SK-N-SH (cell line): ENCODE measurements at regions not wholly inside any gene's neighbourhood (a gene's known extent, or its start where the extent isn't known, plus 50 kb on each side); places are given as distances from the start of the nearest gene placed in this dataset.

Source experiments
- CTCF ChIA-PET: fragments of 300-600, 350-600 bp; formaldehyde crosslinking; extraction: SDS; loops from one replicate; lab custom pipeline; 2021; lab: Yijun Ruan, JAX
- POLR2A ChIA-PET: fragments of 350-600 bp; sonication (Branson Sonifier 250); formaldehyde crosslinking; extraction: SDS; loops from one replicate; lab custom pipeline; 2020; ENCODE audit warnings: antibody characterized with exemption, inconsistent platforms; lab: Yijun Ruan, JAX
- DNase-seq: peaks from one replicate; pipeline ENCODE4 v3.0.0; 2012
- H2AFZ ChIP-seq: fragments of 200-600 bp; sonication (generic); 2 replicates; pipeline ENCODE4 v1.8.1; 2016; ENCODE audit warnings: antibody characterized with exemption, mild to moderate bottlenecking, low read depth
- H3F3A ChIP-seq: fragments of 200-600 bp; sonication (generic); replicated peaks from 2 replicates; pipeline ENCODE3; 2016; ENCODE audit warnings: antibody characterized with exemption, mild to moderate bottlenecking; ENCODE audit not compliant: insufficient read depth
- H3K27ac ChIP-seq, 2 experiments: fragments of 200-500 bp in 1 of 2; fragments of 200-600 bp in 1 of 2; sonication (Bioruptor generic) in 1 of 2; sonication (generic), shearing (Covaris generic) in 1 of 2; 2 replicates each; pipeline versions ENCODE4 v1.5.1 to v1.6.1; 2014 to 2016; ENCODE audit warnings: low read depth in 2 of 2, inconsistent platforms in 1 of 2, low read length in 1 of 2, mild to moderate bottlenecking in 1 of 2, mixed read lengths in 1 of 2
- H3K27me3 ChIP-seq: fragments of 200-600 bp; sonication (generic), shearing (Covaris generic); 2 replicates; pipeline ENCODE4 v1.6.1; 2016; ENCODE audit warnings: mixed run types; ENCODE audit not compliant: insufficient read depth
- H3K36me3 ChIP-seq, 2 experiments: fragments of 200-500 bp in 1 of 2; fragments of 200-600 bp in 1 of 2; sonication (Bioruptor generic) in 1 of 2; sonication (generic) in 1 of 2; replicated peaks in 1 of 2; 2 replicates each; pipeline versions ENCODE3 to v1.5.1; 2014 to 2016; ENCODE audit warnings: low read length in 1 of 2, mild to moderate bottlenecking in 1 of 2; ENCODE audit not compliant: insufficient read depth in 2 of 2, control insufficient read depth in 1 of 2
- H3K4me1 ChIP-seq, 2 experiments: fragments of 200-500 bp in 1 of 2; fragments of 200-600 bp in 1 of 2; sonication (Bioruptor generic) in 1 of 2; sonication (generic), shearing (Covaris generic) in 1 of 2; 2 replicates each; pipeline versions ENCODE4 v1.5.1 to v1.6.1; 2014 to 2016; ENCODE audit warnings: low read depth in 1 of 2, low read length in 1 of 2, mixed run types in 1 of 2; ENCODE audit not compliant: insufficient read depth in 2 of 2, control insufficient read depth in 1 of 2
- H3K4me2 ChIP-seq: fragments of 200-600 bp; sonication (generic), shearing (Covaris generic); 2 replicates; pipeline ENCODE4 v1.6.1; 2017; ENCODE audit warnings: mixed run types
- H3K4me3 ChIP-seq, 2 experiments: fragments of 200-500 bp in 1 of 2; fragments of 200-600 bp in 1 of 2; sonication (Bioruptor generic) in 1 of 2; sonication (generic), shearing (Covaris generic) in 1 of 2; 2 replicates each; pipeline versions ENCODE4 v1.5.1 to v1.8.1; 2014 to 2016; ENCODE audit warnings: low read depth in 2 of 2, inconsistent platforms in 1 of 2, low read length in 1 of 2, mild to moderate bottlenecking in 1 of 2, mixed read lengths in 1 of 2, moderate library complexity in 1 of 2
- H3K79me2 ChIP-seq: fragments of 200-600 bp; sonication (generic); 2 replicates; pipeline ENCODE4 v1.8.1; 2017; ENCODE audit warnings: mild to moderate bottlenecking; ENCODE audit not compliant: insufficient read depth
- H3K9ac ChIP-seq: fragments of 200-600 bp; sonication (generic); 2 replicates; pipeline ENCODE4 v1.6.1; 2017; ENCODE audit warnings: mixed run types
- H3K9me2 ChIP-seq: fragments of 200-600 bp; sonication (generic); 2 replicates; pipeline ENCODE4 v1.6.1; 2017; ENCODE audit warnings: mixed run types
- H3K9me3 ChIP-seq: fragments of 200-600 bp; sonication (generic); 2 replicates; pipeline ENCODE4 v1.6.1; 2017; ENCODE audit warnings: mixed run types, mild to moderate bottlenecking, moderate library complexity
- H4K20me1 ChIP-seq: fragments of 200-600 bp; sonication (generic); 2 replicates; pipeline ENCODE4 v1.6.1; 2017; ENCODE audit warnings: mild to moderate bottlenecking, mixed run types; ENCODE audit not compliant: insufficient read depth
- EZH2phosphoT487 ChIP-seq: fragments of 200-600 bp; sonication (generic); IDR thresholded peaks from 2 replicates; pipeline ENCODE4 v1.6.1; 2017; ENCODE audit warnings: low read depth, mixed run types, mild to moderate bottlenecking, antibody characterized with exemption, moderate library complexity, borderline replicate concordance
- FOXM1 ChIP-seq: IDR thresholded peaks from 2 replicates; pipeline ENCODE4 v1.4.0; 2012; ENCODE audit warnings: low read depth, mild to moderate bottlenecking
- GATA2 ChIP-seq: sonication (generic); formaldehyde crosslinking; IDR thresholded peaks from 2 replicates; pipeline ENCODE4 v1.5.0; 2020; ENCODE audit warnings: mild to moderate bottlenecking, missing genetic modification reagents
- MAX ChIP-seq: IDR thresholded peaks from 2 replicates; pipeline ENCODE4 v1.4.0; 2012; ENCODE audit warnings: low read depth
- MXI1 ChIP-seq: IDR thresholded peaks from 2 replicates; pipeline ENCODE4 v1.6.1; 2012; ENCODE audit warnings: mild to moderate bottlenecking, low read depth, low read length, improper control_type of control experiment
- NRF1 ChIP-seq: IDR thresholded peaks from 2 replicates; pipeline ENCODE4 v1.6.1; 2012; ENCODE audit warnings: low read depth, mild to moderate bottlenecking, low read length
- PBX3 ChIP-seq: IDR thresholded peaks from 2 replicates; pipeline ENCODE4; 2012
- RAD21 ChIP-seq: IDR thresholded peaks from 2 replicates; pipeline ENCODE4 v1.6.1; 2012; ENCODE audit warnings: mild to moderate bottlenecking, low read length
- REST ChIP-seq: IDR thresholded peaks from 2 replicates; pipeline ENCODE4 v1.6.1; 2012; ENCODE audit warnings: mild to moderate bottlenecking, low read depth, low read length, moderate library complexity
- SMC3 ChIP-seq: IDR thresholded peaks from 2 replicates; pipeline ENCODE4 v1.6.1; 2012; ENCODE audit warnings: low read depth, low read length, improper control_type of control experiment
- TAF1 ChIP-seq: IDR thresholded peaks from 2 replicates; pipeline ENCODE4 v1.6.1; 2012; ENCODE audit warnings: low read depth, mild to moderate bottlenecking, low read length, moderate library complexity, borderline replicate concordance
- TCF12 ChIP-seq: IDR thresholded peaks from 2 replicates; pipeline ENCODE4 v1.4.0; 2012
- TEAD4 ChIP-seq: IDR thresholded peaks from 2 replicates; pipeline ENCODE4 v1.4.0; 2012; ENCODE audit warnings: mild to moderate bottlenecking, borderline replicate concordance; ENCODE audit not compliant: insufficient read depth
- USF1 ChIP-seq: IDR thresholded peaks from 2 replicates; pipeline ENCODE4 v1.4.0; 2012; ENCODE audit warnings: low read depth, borderline replicate concordance
- USF2 ChIP-seq: fragments of 150-350 bp; IDR thresholded peaks from 2 replicates; pipeline ENCODE4 v1.6.1; 2017; ENCODE audit warnings: antibody characterized with exemption, low read length, low read depth, borderline replicate concordance
- YY1 ChIP-seq: IDR thresholded peaks from 2 replicates; pipeline ENCODE4 v1.4.0; 2012; ENCODE audit warnings: low read depth, mild to moderate bottlenecking
- WGBS: methylation state at CpG from one replicate; pipeline ENCODE4 v1.1.6; 2017; ENCODE audit warnings: low lambda C conversion rate; 5-methylcytosine and 5-hydroxymethylcytosine counted together

GRCh38 chr10:9470581-9470980 lies 1416.1 kb downstream of the GATA3 start:
- no peaks in the 10 kb centered on the region for H3K9me3 ChIP-seq
- H3K36me3 ChIP-seq = no peaks in the 10 kb centered on the region
- no peak overlapping the region for H3K4me3 ChIP-seq
- 3% methylated on average over 1 of the region's 1 CpG for WGBS
- DNase-seq = no peak
- ChIA-PET CTCF (no interaction called here), POLR2A (no interaction called here)
- H3K4me2 ChIP-seq = no peak overlapping the region
- H4K20me1 ChIP-seq = no peaks in the 10 kb centered on the region
- no peak for TF ChIP-seq MXI1
- no peak for TF ChIP-seq USF2
- TF ChIP-seq TAF1 = no peak
- no peak for TF ChIP-seq TCF12
- no peak for TF ChIP-seq MAX
- no peak for TF ChIP-seq YY1
- no peak for TF ChIP-seq GATA2 (CRISPR knock-in tag)
- no peak for TF ChIP-seq PBX3
- TF ChIP-seq FOXM1 = no peak
- TF ChIP-seq SMC3 = no peak
- TF ChIP-seq EZH2phosphoT487 = no peak
- TF ChIP-seq USF1 = no peak
- no peak for TF ChIP-seq NRF1
- TF ChIP-seq TEAD4 = no peak
- no peak overlapping the region for H3K9ac ChIP-seq
- no peaks in the 10 kb centered on the region for H3F3A ChIP-seq
- no peaks in the 10 kb centered on the region for H3K79me2 ChIP-seq
- no peaks in the 10 kb centered on the region for H3K4me1 ChIP-seq
- H3K9me2 ChIP-seq = no peaks in the 10 kb centered on the region
- H3K27ac ChIP-seq = no peak overlapping the region
- H2AFZ ChIP-seq = no peak overlapping the region
- no peaks in the 10 kb centered on the region for H3K27me3 ChIP-seq

GRCh38 chr10:9501944-9502343 lies 1447.5 kb downstream of the GATA3 start:
- TF ChIP-seq RAD21 (no peak), REST (no peak)
- CTCF ChIA-PET = interaction anchor here (0.6 kb wide), 1 partner anchor 1003 kb away, joined by 3 read pairs; no protein-coding TSS in a partner anchor
- WGBS = 39% methylated on average over 3 of the region's 3 CpGs
- DNase-seq = no peak
- Histone ChIP-seq H3K36me3 (no peaks in the 10 kb centered on the region), H3K9me3 (no peaks in the 10 kb centered on the region), H4K20me1 (no peaks in the 10 kb centered on the region), H3K4me2 (no peak overlapping the region), H3K79me2 (no peaks in the 10 kb centered on the region), H2AFZ (no peak overlapping the region), H3K9me2 (no peaks in the 10 kb centered on the region), H3K27me3 (no peaks in the 10 kb centered on the region), H3K4me3 (no peak overlapping the region), H3K27ac (no peak overlapping the region), H3F3A (no peaks in the 10 kb centered on the region), H3K4me1 (no peaks in the 10 kb centered on the region), H3K9ac (no peak overlapping the region)
- POLR2A ChIA-PET = no interaction called here
